ENCODE measurements at regions not wholly inside any gene's neighbourhood (a gene's known extent, or its start where the extent isn't known, plus 50 kb on each side); places are given as distances from the start of the nearest gene placed in this dataset.

DNA sequence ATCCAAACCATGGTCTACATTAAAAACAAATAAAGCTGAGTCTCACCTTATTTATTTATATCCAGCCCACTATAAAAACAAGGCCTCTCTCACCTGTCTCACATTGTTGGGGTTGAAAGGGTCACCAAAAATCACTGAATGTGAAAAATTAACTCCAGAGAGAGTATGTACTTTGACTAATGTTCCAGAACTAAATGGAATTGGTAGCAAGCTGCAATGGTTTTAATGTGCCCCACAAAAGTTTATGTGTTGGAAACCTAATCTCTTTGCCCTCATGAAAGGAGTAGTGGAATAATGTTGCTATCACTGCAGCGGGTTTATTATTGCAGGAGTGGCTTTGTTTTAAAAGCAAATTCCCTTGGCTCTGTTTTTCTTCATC, 230.3 kb downstream of the LTN1 start:
- TF ChIP-seq EZH2 (IDR thresholded peaks at IDR 0.05; ENCODE audit: borderline replicate concordance) (no peak), CTCF (IDR thresholded peaks at IDR 0.05; ENCODE audit: poor library complexity) (no peak), EZH2phosphoT487 (IDR thresholded peaks at IDR 0.05; ENCODE audit: low read depth, severe bottlenecking, unreplicated experiment) (no peak)
- DNase-seq (ENCODE audit: low spot score): no peak
- WGBS (ENCODE audit: low lambda C conversion rate, missing lambda C conversion rate): 73% methylated on average over 1 of the region's 1 CpG

DNA sequence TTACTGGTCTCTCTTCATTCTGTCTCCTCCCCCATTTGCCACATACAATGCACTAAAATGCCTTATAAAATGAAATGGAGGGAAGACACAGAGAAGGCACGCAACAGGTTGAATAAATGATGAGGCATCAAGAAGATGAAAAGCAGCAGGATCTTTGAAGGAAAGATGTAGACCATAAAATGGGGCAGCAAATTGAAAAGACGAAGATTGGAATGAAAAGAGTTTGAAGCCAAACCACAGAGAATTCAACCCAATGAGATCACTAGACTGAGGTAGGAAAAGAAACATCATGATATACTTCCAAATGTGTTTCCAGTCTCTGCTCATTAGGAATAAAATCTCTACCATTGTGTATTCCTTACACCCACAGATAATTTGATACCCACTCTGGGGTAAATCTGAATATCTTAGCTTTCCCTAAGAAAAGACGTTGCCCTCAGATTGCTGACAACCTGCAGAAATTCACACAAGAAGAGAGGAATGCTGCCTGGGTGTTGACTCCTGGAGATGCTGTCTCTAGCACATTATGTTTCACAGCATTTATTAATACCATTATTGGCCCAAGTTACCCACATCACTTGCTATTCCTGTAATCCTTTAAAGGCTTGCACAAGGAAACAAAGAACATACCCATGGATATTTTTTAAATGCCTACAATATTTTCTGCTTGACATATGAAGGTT, 230.9 kb downstream of the LTN1 start:
- H3K27me3 ChIP-seq: no peaks in the 10 kb centered on the region
- no peaks in the 10 kb centered on the region for H3K9me2 ChIP-seq (replicated peaks; ENCODE audit: insufficient read depth)
- H3K4me1 ChIP-seq (ENCODE audit: insufficient read depth): peaks cover 10% of the 10 kb centered on the region
- H3K36me3 ChIP-seq (replicated peaks; ENCODE audit: insufficient read depth, low read depth): no peaks in the 10 kb centered on the region
- H3K27ac ChIP-seq: no peak overlapping the region
- 63% methylated on average over 3 of the region's 3 CpGs for WGBS (ENCODE audit: low lambda C conversion rate, missing lambda C conversion rate)
- no peak for TF ChIP-seq EZH2phosphoT487 (IDR thresholded peaks at IDR 0.05; ENCODE audit: low read depth, severe bottlenecking, unreplicated experiment)
- TF ChIP-seq EZH2 (IDR thresholded peaks at IDR 0.05; ENCODE audit: borderline replicate concordance): no peak
- no peak for TF ChIP-seq CTCF (IDR thresholded peaks at IDR 0.05; ENCODE audit: poor library complexity)
- H3K9me3 ChIP-seq (ENCODE audit: low read depth): peaks cover 4% of the 10 kb centered on the region
- H3K4me3 ChIP-seq: no peak overlapping the region
- DNase-seq (ENCODE audit: low spot score): no peak
- H4K20me1 ChIP-seq (ENCODE audit: insufficient read depth, poor library complexity, severe bottlenecking): no peaks in the 10 kb centered on the region
- no peak overlapping the region for H2AFZ ChIP-seq
- H3K79me2 ChIP-seq: peaks cover 7% of the 10 kb centered on the region
- no peak overlapping the region for H3K4me2 ChIP-seq

More for the DNA sequence above, 230.3 kb downstream of the LTN1 start:
- no peaks in the 10 kb centered on the region for H4K20me1 ChIP-seq (ENCODE audit: insufficient read depth, poor library complexity, severe bottlenecking)
- H3K4me1 ChIP-seq (ENCODE audit: insufficient read depth): peaks cover 10% of the 10 kb centered on the region
- peaks cover 4% of the 10 kb centered on the region for H3K9me3 ChIP-seq (ENCODE audit: low read depth)
- H3K9me2 ChIP-seq (replicated peaks; ENCODE audit: insufficient read depth): no peaks in the 10 kb centered on the region
- no peaks in the 10 kb centered on the region for H3K27me3 ChIP-seq
- no peak overlapping the region for H2AFZ ChIP-seq
- no peaks in the 10 kb centered on the region for H3K36me3 ChIP-seq (replicated peaks; ENCODE audit: insufficient read depth, low read depth)
- peaks cover 6% of the 10 kb centered on the region for H3K79me2 ChIP-seq
- no peak overlapping the region for H3K4me3 ChIP-seq
- H3K27ac ChIP-seq: no peak overlapping the region
- no peak overlapping the region for H3K4me2 ChIP-seq

DNA sequence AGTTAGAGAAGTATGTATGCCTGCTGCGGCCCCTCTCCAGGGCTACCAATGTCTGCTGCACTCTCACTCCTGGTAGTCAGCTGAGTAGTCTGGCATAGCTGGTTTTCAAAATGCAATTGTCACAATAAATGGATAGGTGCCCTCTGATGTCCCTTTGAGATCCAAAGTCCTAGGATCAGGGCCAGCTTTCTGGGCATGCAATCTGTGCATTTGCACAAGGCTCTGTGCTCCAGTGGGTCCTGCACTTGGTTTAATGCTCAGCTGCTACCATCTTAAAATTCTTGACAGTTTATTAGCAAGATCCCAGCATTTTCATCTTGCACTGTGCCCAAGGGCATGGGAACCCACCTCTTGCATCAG, 233.8 kb downstream of the LTN1 start:
- Histone ChIP-seq H4K20me1 (ENCODE audit: insufficient read depth, poor library complexity, severe bottlenecking) (no peaks in the 10 kb centered on the region), H3K4me3 (no peak overlapping the region), H2AFZ (no peak overlapping the region), H3K9me2 (replicated peaks; ENCODE audit: insufficient read depth) (no peaks in the 10 kb centered on the region), H3K4me2 (no peak overlapping the region), H3K9me3 (ENCODE audit: low read depth) (no peaks in the 10 kb centered on the region), H3K27ac (no peak overlapping the region), H3K79me2 (peaks cover 6% of the 10 kb centered on the region), H3K4me1 (ENCODE audit: insufficient read depth) (peaks cover 12% of the 10 kb centered on the region), H3K27me3 (no peaks in the 10 kb centered on the region), H3K36me3 (replicated peaks; ENCODE audit: insufficient read depth, low read depth) (no peaks in the 10 kb centered on the region)
- WGBS (ENCODE audit: low lambda C conversion rate, missing lambda C conversion rate): 78% methylated on average over 1 of the region's 1 CpG
- no peak for DNase-seq (ENCODE audit: low spot score)
- TF ChIP-seq CTCF (IDR thresholded peaks at IDR 0.05; ENCODE audit: poor library complexity): no peak
- TF ChIP-seq EZH2phosphoT487 (IDR thresholded peaks at IDR 0.05; ENCODE audit: low read depth, severe bottlenecking, unreplicated experiment): no peak
- TF ChIP-seq EZH2 (IDR thresholded peaks at IDR 0.05; ENCODE audit: borderline replicate concordance): no peak
